OCI-LY7 (cell line): ENCODE measurements at regions not wholly inside any gene's neighbourhood (a gene's known extent, or its start where the extent isn't known, plus 50 kb on each side); places are given as distances from the start of the nearest gene placed in this dataset.

ENCODE experiments used
- BruUV-seq: library from RNA; stranded (reverse); fragments of 400-500 nt; replicated peaks from 2 replicates; lab custom pipeline; 2021; lab: Mats Ljungman, UMichigan
- CTCF ChIA-PET: fragments of 300-600 bp; sonication (Branson Sonifier 250); formaldehyde crosslinking; loops from one replicate; lab custom pipeline; 2022; ENCODE audit warnings: antibody characterized with exemption; ENCODE audit not compliant: unreplicated experiment; lab: Charles Lee
- POLR2A ChIA-PET: fragments of 300-600 bp; sonication (Branson Sonifier 250); formaldehyde crosslinking; loops from one replicate; lab custom pipeline; 2022; ENCODE audit warnings: antibody characterized with exemption; lab: Charles Lee
- DNase-seq: peaks from one replicate; pipeline ENCODE4 v3.0.0-alpha.2; 2015; ENCODE audit warnings: low spot score
- H2AFZ ChIP-seq: fragments of 200-600 bp; sonication (generic), shearing (Covaris generic); 2 replicates; pipeline ENCODE4 v1.6.1; 2014; ENCODE audit warnings: mild to moderate bottlenecking, antibody characterized with exemption, low read length, moderate library complexity
- H3K27ac ChIP-seq: fragments of 200-600 bp; sonication (generic); 2 replicates; pipeline ENCODE4 v1.5.1; 2014; ENCODE audit warnings: mixed run types, low read depth, mild to moderate bottlenecking, moderate library complexity, low read length, inconsistent platforms; ENCODE audit not compliant: poor library complexity, severe bottlenecking
- H3K36me3 ChIP-seq: fragments of 200-600 bp; sonication (generic); 2 replicates; pipeline ENCODE4 v1.6.1; 2014; ENCODE audit warnings: mild to moderate bottlenecking, antibody characterized with exemption, low read length, moderate library complexity, mixed read lengths; ENCODE audit not compliant: insufficient read depth
- H3K4me1 ChIP-seq: fragments of 200-600 bp; sonication (generic); 2 replicates; pipeline ENCODE4 v1.5.1; 2014; ENCODE audit warnings: mild to moderate bottlenecking, low read length; ENCODE audit not compliant: insufficient read depth, poor library complexity, severe bottlenecking
- H3K4me2 ChIP-seq: fragments of 200-600 bp; sonication (generic); 2 replicates; pipeline ENCODE4 v1.6.1; 2014; ENCODE audit warnings: mild to moderate bottlenecking, low read length
- H3K4me3 ChIP-seq: fragments of 200-600 bp; sonication (generic); 2 replicates; pipeline ENCODE4 v1.5.1; 2014; ENCODE audit warnings: mild to moderate bottlenecking, low read depth, low read length; ENCODE audit not compliant: poor library complexity, severe bottlenecking
- H3K79me2 ChIP-seq: fragments of 200-600 bp; sonication (generic); 2 replicates; pipeline ENCODE4 v1.6.1; 2016; ENCODE audit warnings: low read depth, mild to moderate bottlenecking, low read length, moderate library complexity, mixed read lengths; ENCODE audit not compliant: insufficient read depth
- H3K9me2 ChIP-seq: fragments of 200-600 bp; sonication (generic); 2 replicates; pipeline ENCODE4 v1.6.1; 2016; ENCODE audit warnings: mild to moderate bottlenecking, low read length, mixed read lengths; ENCODE audit not compliant: insufficient read depth
- H3K9me3 ChIP-seq: fragments of 200-600 bp; sonication (generic); 2 replicates; pipeline ENCODE4 v1.6.1; 2014; ENCODE audit warnings: mild to moderate bottlenecking, mixed run types, low read length, mixed read lengths
- H4K20me1 ChIP-seq: fragments of 200-600 bp; sonication (generic); 2 replicates; pipeline ENCODE4 v1.6.1; 2014; ENCODE audit warnings: mild to moderate bottlenecking, antibody characterized with exemption, low read length, moderate library complexity, mixed read lengths; ENCODE audit not compliant: insufficient read depth
- CTCF ChIP-seq: fragments of 200-600 bp; sonication (generic); conservative IDR thresholded peaks from 2 replicates; pipeline ENCODE4 v1.5.1; 2014; ENCODE audit warnings: mild to moderate bottlenecking, antibody characterized with exemption, low read length, moderate library complexity, mixed read lengths
- EZH2phosphoT487 ChIP-seq: fragments of 200-600 bp; sonication (generic); IDR thresholded peaks from 2 replicates; pipeline ENCODE4 v1.6.1; 2018; ENCODE audit warnings: low read depth, borderline replicate concordance, mild to moderate bottlenecking, mixed run types, antibody characterized with exemption, low read length, moderate library complexity, mixed read lengths
- intact Hi-C: fragments of 100-400 bp; cut with micrococcal nuclease; formaldehyde crosslinking; loops from one replicate; pipeline ENCODE4 v1.10.0; 2022; ENCODE audit not compliant: unreplicated experiment

GRCh38 chr11:64457416-64458010, 98.2 kb upstream of the SLC22A11 start:
- Histone ChIP-seq H3K9me3 (no peaks in the 10 kb centered on the region), H3K4me2 (no peak overlapping the region), H3K79me2 (no peaks in the 10 kb centered on the region), H3K4me1 (no peaks in the 10 kb centered on the region), H4K20me1 (no peaks in the 10 kb centered on the region), H2AFZ (no peak overlapping the region), H3K4me3 (no peak overlapping the region), H3K27ac (no peak overlapping the region), H3K36me3 (no peaks in the 10 kb centered on the region), H3K9me2 (no peaks in the 10 kb centered on the region)
- ChIA-PET CTCF (no interaction called here), POLR2A (no interaction called here)
- DNase-seq: no peak
- no peak for TF ChIP-seq EZH2phosphoT487
- no peak for TF ChIP-seq CTCF
- intact Hi-C loops: no loop called here
- no TSS peak for BruUV-seq

GRCh38 chr11:64458997-64459396, 96.7 kb upstream of the SLC22A11 start:
- H3K79me2 ChIP-seq: no peaks in the 10 kb centered on the region
- H3K27ac ChIP-seq: no peak overlapping the region
- DNase-seq: no peak
- ChIA-PET CTCF (no interaction called here), POLR2A (no interaction called here)
- no peaks in the 10 kb centered on the region for H3K9me3 ChIP-seq
- H3K36me3 ChIP-seq: no peaks in the 10 kb centered on the region
- intact Hi-C loops: no loop called here
- TF ChIP-seq EZH2phosphoT487 (no peak), CTCF (no peak)
- H3K9me2 ChIP-seq: no peaks in the 10 kb centered on the region
- no peaks in the 10 kb centered on the region for H4K20me1 ChIP-seq
- H3K4me1 ChIP-seq: no peaks in the 10 kb centered on the region
- H3K4me3 ChIP-seq: no peak overlapping the region
- no peak overlapping the region for H2AFZ ChIP-seq
- H3K4me2 ChIP-seq: no peak overlapping the region
- BruUV-seq: no TSS peak

GRCh38 chr11:64459609-64460008, 96.1 kb upstream of the SLC22A11 start:
- no peaks in the 10 kb centered on the region for H3K9me2 ChIP-seq
- H3K4me3 ChIP-seq: no peak overlapping the region
- intact Hi-C loops: no loop called here
- POLR2A ChIA-PET: no interaction called here
- no peak overlapping the region for H3K27ac ChIP-seq
- CTCF ChIA-PET: no interaction called here
- no peak for TF ChIP-seq EZH2phosphoT487
- no peak for TF ChIP-seq CTCF
- BruUV-seq: no TSS peak
- no peaks in the 10 kb centered on the region for H3K79me2 ChIP-seq
- no peak for DNase-seq
- H3K4me1 ChIP-seq: no peaks in the 10 kb centered on the region
- no peaks in the 10 kb centered on the region for H3K36me3 ChIP-seq
- H3K9me3 ChIP-seq: no peaks in the 10 kb centered on the region
- no peaks in the 10 kb centered on the region for H4K20me1 ChIP-seq
- no peak overlapping the region for H3K4me2 ChIP-seq
- no peak overlapping the region for H2AFZ ChIP-seq
